Ovary (tissue), 7 donors: ENCODE measurements at regions not wholly inside any gene's neighbourhood (a gene's known extent, or its start where the extent isn't known, plus 50 kb on each side); places are given as distances from the start of the nearest gene placed in this dataset.

Experiments used
- DNase-seq, 5 donors: peaks; one replicate each; pipeline ENCODE4 v3.0.0-alpha.2; 2019 to 2020
- H3K27ac ChIP-seq, 2 donors: fragments of 200-600 bp; one replicate each; pipeline versions ENCODE4 v1.5.1 to v1.8.0; 2019 to 2022
- H3K27me3 ChIP-seq: fragments of 200-600 bp; one replicate; pipeline ENCODE4 v1.8.0; 2022
- H3K36me3 ChIP-seq: fragments of 200-600 bp; sonication (generic); one replicate; pipeline ENCODE4 v1.5.1; 2019
- H3K4me1 ChIP-seq: one replicate; pipeline ENCODE4 v1.8.1; 2013; ENCODE audit warnings: mild to moderate bottlenecking, moderate library complexity; ENCODE audit not compliant: insufficient read depth
- H3K4me3 ChIP-seq: fragments of 200-600 bp; sonication (generic); one replicate; pipeline ENCODE4 v1.5.1; 2017
- H3K9me3 ChIP-seq, 2 donors: fragments of 200-600 bp in 1 of 2; sonication (generic) in 1 of 2; one replicate each; pipeline versions ENCODE4 v1.5.1 to v1.8.1; 2013 to 2019; ENCODE audit warnings: mild to moderate bottlenecking in 1 of 2, moderate library complexity in 1 of 2
- CTCF ChIP-seq, 3 donors: fragments of 450-650 bp in 2 of 3; fragments of 200-600 bp in 1 of 3; IDR thresholded peaks; one replicate each; pipeline versions ENCODE4 v1.5.1 to v1.8.0; 2016 to 2022; ENCODE audit warnings: antibody characterized with exemption in 3 of 3, mild to moderate bottlenecking in 1 of 3
- EP300 ChIP-seq: sonication (generic); formaldehyde crosslinking; IDR thresholded peaks from one replicate; pipeline ENCODE4 v1.6.1; 2017; ENCODE audit warnings: antibody characterized with exemption
- POLR2A ChIP-seq: fragments of 450-650 bp; IDR thresholded peaks from one replicate; pipeline ENCODE4 v1.6.1; 2017; ENCODE audit warnings: antibody characterized with exemption, mild to moderate bottlenecking, moderate library complexity
- WGBS, 3 donors: extraction: QIAGEN DNeasy Blood & Tissue Kit in 1 of 3; methylation state at CpG; one replicate each; pipeline versions ENCODE4 v1.1.5 to v1.1.7; 2013 to 2017; 5-methylcytosine and 5-hydroxymethylcytosine counted together
- intact Hi-C, 4 donors: fragments of 100-400 bp; cut with DNase I; formaldehyde crosslinking; loops; one replicate each; pipeline versions ENCODE4 v1.11.0 to v1.15.1; 2022 to 2023
- donor health status: DM: no; HTN: no; CAD: no; lungs with moderate emphysema.
- donor health status: DM: no; HTN: no; CAD: no.
- donor health status: Bipolar disorder and iron deficiency.
- donor health status: DM: no; HTN: no; CAD: no.
- donor health status: DM: yes; HTN: yes; CAD: no.

GRCh38 chr9:90017679-90018078 is 412.9 kb downstream of the GADD45G start:
- Histone ChIP-seq H3K4me1 (no peaks in the 10 kb centered on the region), H3K4me3 (no peak overlapping the region), H3K27ac (no peak overlapping the region), H3K36me3 (no peaks in the 10 kb centered on the region), H3K9me3 (no peaks in the 10 kb centered on the region), H3K27me3 (no peaks in the 10 kb centered on the region)
- intact Hi-C loops: no loop called here
- WGBS, 3 donors: 86 to 95% (median 90%) methylated on average over 7 of the region's 7 CpGs
- no peak for DNase-seq
- TF ChIP-seq EP300 (no peak), CTCF (IDR thresholded peaks at IDR 0.05) (no peak), POLR2A (no peak)

- no peaks in the 10 kb centered on the region for H3K36me3 ChIP-seq
- no peaks in the 10 kb centered on the region for H3K4me1 ChIP-seq
- H3K4me3 ChIP-seq: no peak overlapping the region
- H3K27me3 ChIP-seq: no peaks in the 10 kb centered on the region
- no peaks in the 10 kb centered on the region for H3K9me3 ChIP-seq
- WGBS, 3 donors: 82 to 88% (median 85%) methylated on average over 2 of the region's 2 CpGs
- H3K27ac ChIP-seq: no peak overlapping the region
- TF ChIP-seq CTCF (IDR thresholded peaks at IDR 0.05): no peak
- no peak for TF ChIP-seq EP300
- no peak for TF ChIP-seq POLR2A
- no peak for DNase-seq
- intact Hi-C loops: no loop called here
Observed at GRCh38 chr9:90018688-90019087, 413.9 kb downstream of the GADD45G start.

GRCh38 chr9:90019626-90020025 is 414.8 kb downstream of the GADD45G start:
- WGBS, 3 donors: 56 to 64% (median 60%) methylated on average over 9 of the region's 9 CpGs
- Histone ChIP-seq H3K4me1 (no peaks in the 10 kb centered on the region), H3K9me3 (no peaks in the 10 kb centered on the region), H3K4me3 (no peak overlapping the region), H3K27me3 (no peaks in the 10 kb centered on the region), H3K27ac (no peak overlapping the region), H3K36me3 (no peaks in the 10 kb centered on the region)
- intact Hi-C loops: no loop called here
- no peak for DNase-seq
- no peak for TF ChIP-seq EP300
- no peak for TF ChIP-seq POLR2A
- no peak for TF ChIP-seq CTCF (IDR thresholded peaks at IDR 0.05)

GRCh38 chr9:90020276-90020871 is 415.6 kb downstream of the GADD45G start:
- no peaks in the 10 kb centered on the region for H3K27me3 ChIP-seq
- no peak overlapping the region for H3K27ac ChIP-seq
- WGBS, 3 donors: 51 to 60% (median 51%) methylated on average over 7 of the region's 7 CpGs
- DNase-seq: no peak
- no peaks in the 10 kb centered on the region for H3K36me3 ChIP-seq
- TF ChIP-seq EP300 (no peak), CTCF (IDR thresholded peaks at IDR 0.05) (no peak), POLR2A (no peak)
- H3K4me3 ChIP-seq: no peak overlapping the region
- intact Hi-C loops: no loop called here
- no peaks in the 10 kb centered on the region for H3K4me1 ChIP-seq
- no peaks in the 10 kb centered on the region for H3K9me3 ChIP-seq
